ENCODE measurements at regions not wholly inside any gene's neighbourhood (a gene's known extent, or its start where the extent isn't known, plus 50 kb on each side); places are given as distances from the start of the nearest gene placed in this dataset.

- WGBS, 4 donors, result 66 to 95% (median 87%) methylated on average over 2 to 3 of the region's 3 CpGs
- no peaks in the 10 kb centered on the region for H3K36me3 ChIP-seq (replicated peaks in 1 of 2)
- TF ChIP-seq CTCF (IDR thresholded peaks at IDR 0.05) (no peak), POLR2A (IDR thresholded peaks at IDR 0.05) (no peak)
- intact Hi-C loops (cut with DNase I), result no loop called here
- H3K27me3 ChIP-seq, result no peaks in the 10 kb centered on the region
- H3K9me3 ChIP-seq (replicated peaks in 1 of 3), result no peaks in the 10 kb centered on the region
- no peaks in the 10 kb centered on the region for H3K4me1 ChIP-seq (replicated peaks in 1 of 2)
- no peak overlapping the region for H3K27ac ChIP-seq
- no peak for DNase-seq
- no peak overlapping the region for H3K4me3 ChIP-seq
Measured at GRCh38 chr6:22638320-22638719, 69.0 kb downstream of the HDGFL1 start.

- 51 to 74% (median 56%) methylated on average over 2 of the region's 2 CpGs for WGBS, 4 donors
- Histone ChIP-seq H3K4me1 (replicated peaks in 1 of 2) (no peaks in the 10 kb centered on the region), H3K4me3 (no peak overlapping the region), H3K27ac (no peak overlapping the region), H3K36me3 (replicated peaks in 1 of 2) (no peaks in the 10 kb centered on the region), H3K9me3 (replicated peaks in 1 of 3) (no peaks in the 10 kb centered on the region), H3K27me3 (no peaks in the 10 kb centered on the region)
- intact Hi-C loops (cut with DNase I), result no loop called here
- DNase-seq, result no peak
- TF ChIP-seq POLR2A (IDR thresholded peaks at IDR 0.05) (no peak), CTCF (IDR thresholded peaks at IDR 0.05) (no peak)
Measured at GRCh38 chr6:22642254-22642653, 72.9 kb downstream of the HDGFL1 start.

GRCh38 chr6:22643780-22644179 lies 74.4 kb downstream of the HDGFL1 start:
- intact Hi-C loops (cut with DNase I), result no loop called here
- Histone ChIP-seq H3K4me3 (no peak overlapping the region), H3K27ac (no peak overlapping the region), H3K9me3 (replicated peaks in 1 of 3) (no peaks in the 10 kb centered on the region), H3K27me3 (no peaks in the 10 kb centered on the region), H3K4me1 (replicated peaks in 1 of 2) (no peaks in the 10 kb centered on the region), H3K36me3 (replicated peaks in 1 of 2) (no peaks in the 10 kb centered on the region)
- 78 to 95% (median 86%) methylated on average over 9 to 10 of the region's 10 CpGs for WGBS, 4 donors
- no peak for DNase-seq
- TF ChIP-seq POLR2A (IDR thresholded peaks at IDR 0.05) (no peak), CTCF (IDR thresholded peaks at IDR 0.05) (no peak)

- WGBS, 4 donors, result 51 to 67% (median 64%) methylated on average over 3 of the region's 3 CpGs
- Histone ChIP-seq H3K27ac (no peak overlapping the region), H3K4me1 (replicated peaks in 1 of 2) (no peaks in the 10 kb centered on the region), H3K27me3 (no peaks in the 10 kb centered on the region), H3K36me3 (replicated peaks in 1 of 2) (no peaks in the 10 kb centered on the region), H3K9me3 (replicated peaks in 1 of 3) (no peaks in the 10 kb centered on the region), H3K4me3 (no peak overlapping the region)
- intact Hi-C loops (cut with DNase I), result no loop called here
- no peak for TF ChIP-seq CTCF (IDR thresholded peaks at IDR 0.05)
- TF ChIP-seq POLR2A (IDR thresholded peaks at IDR 0.05), result no peak
- DNase-seq, result no peak
Measured at GRCh38 chr6:22647719-22648118, 78.4 kb downstream of the HDGFL1 start.
